NB4 (cell line): ENCODE measurements at regions not wholly inside any gene's neighbourhood (a gene's known extent, or its start where the extent isn't known, plus 50 kb on each side); places are given as distances from the start of the nearest gene placed in this dataset.

Experiments used
- CTCF ChIP-seq: IDR thresholded peaks from one replicate; pipeline ENCODE4 v1.5.1; 2012; ENCODE audit warnings: low read depth, low read length
- MAX ChIP-seq: IDR thresholded peaks from 2 replicates; pipeline ENCODE4 v1.6.1; 2011; ENCODE audit warnings: low read depth, low read length
- MYC ChIP-seq: IDR thresholded peaks from 2 replicates; pipeline ENCODE4 v1.6.1; 2011; ENCODE audit warnings: low read depth, low read length
- POLR2A ChIP-seq: IDR thresholded peaks from 2 replicates; pipeline ENCODE4 v1.6.1; 2011; ENCODE audit warnings: mild to moderate bottlenecking; ENCODE audit not compliant: insufficient read length; ENCODE audit errors: extremely low read depth

DNA sequence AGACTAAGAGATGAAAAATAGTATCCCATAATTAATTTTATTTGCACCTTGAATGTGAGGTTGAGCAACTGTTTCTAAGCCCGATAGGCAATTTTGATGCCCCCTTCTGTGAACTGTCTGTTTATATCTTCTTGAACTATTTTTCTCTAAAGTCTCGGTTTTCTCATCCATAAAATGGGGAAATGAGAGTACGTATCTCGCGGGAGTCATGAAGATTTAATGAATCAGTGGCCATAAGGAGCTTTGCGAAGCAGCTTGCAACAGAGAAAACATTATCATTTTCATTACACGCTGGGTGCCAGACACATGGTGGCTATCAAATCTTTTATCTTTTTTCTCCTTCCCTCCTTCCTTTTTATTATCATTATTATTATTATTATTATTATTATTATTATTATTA, 108.1 kb upstream of the CARD11 start:
- no peak for TF ChIP-seq CTCF
- TF ChIP-seq POLR2A, result no peak
- TF ChIP-seq MYC, result no peak
- TF ChIP-seq MAX, result no peak
